NT2/D1 (cell line): ENCODE measurements at regions not wholly inside any gene's neighbourhood (a gene's known extent, or its start where the extent isn't known, plus 50 kb on each side); places are given as distances from the start of the nearest gene placed in this dataset.
A peak's percentile ranks its signal among the peaks of the same experiment; 100 is the strongest.

ENCODE experiments used
- DNase-seq: peaks from one replicate; pipeline ENCODE4 v3.0.0-alpha.2; 2011; ENCODE audit warnings: low read depth, low spot score
- H3K27me3 ChIP-seq: 2 replicates; pipeline ENCODE4 v1.6.0; 2011; ENCODE audit warnings: mild to moderate bottlenecking; ENCODE audit not compliant: insufficient read length, insufficient read depth
- H3K36me3 ChIP-seq: 2 replicates; pipeline ENCODE4 v1.6.1; 2011; ENCODE audit warnings: mild to moderate bottlenecking, low read length, mixed read lengths; ENCODE audit not compliant: insufficient read depth, insufficient read length
- H3K4me1 ChIP-seq: 2 replicates; pipeline ENCODE4 v1.5.1; 2011; ENCODE audit not compliant: insufficient read depth, insufficient read length
- H3K4me3 ChIP-seq: 2 replicates; pipeline ENCODE4 v1.5.1; 2011; ENCODE audit warnings: low read depth; ENCODE audit not compliant: insufficient read length
- H3K9ac ChIP-seq: 2 replicates; pipeline ENCODE4 v1.6.0; 2011; ENCODE audit warnings: low read depth; ENCODE audit not compliant: insufficient read length
- H3K9me3 ChIP-seq: 2 replicates; pipeline ENCODE4 v1.5.1; 2011; ENCODE audit warnings: mild to moderate bottlenecking, low read length; ENCODE audit not compliant: insufficient read depth
- SUZ12 ChIP-seq: IDR thresholded peaks from 2 replicates; pipeline ENCODE4 v1.6.1; 2011; ENCODE audit not compliant: insufficient read length, insufficient read depth; ENCODE audit errors: extremely low read depth
- YY1 ChIP-seq: IDR thresholded peaks from 2 replicates; pipeline ENCODE4 v1.6.1; 2011; ENCODE audit not compliant: insufficient read length, insufficient read depth
- ZNF274 ChIP-seq: IDR thresholded peaks from 2 replicates; pipeline ENCODE4 v1.6.1; 2011; ENCODE audit warnings: mild to moderate bottlenecking, low read depth, low read length

DNA sequence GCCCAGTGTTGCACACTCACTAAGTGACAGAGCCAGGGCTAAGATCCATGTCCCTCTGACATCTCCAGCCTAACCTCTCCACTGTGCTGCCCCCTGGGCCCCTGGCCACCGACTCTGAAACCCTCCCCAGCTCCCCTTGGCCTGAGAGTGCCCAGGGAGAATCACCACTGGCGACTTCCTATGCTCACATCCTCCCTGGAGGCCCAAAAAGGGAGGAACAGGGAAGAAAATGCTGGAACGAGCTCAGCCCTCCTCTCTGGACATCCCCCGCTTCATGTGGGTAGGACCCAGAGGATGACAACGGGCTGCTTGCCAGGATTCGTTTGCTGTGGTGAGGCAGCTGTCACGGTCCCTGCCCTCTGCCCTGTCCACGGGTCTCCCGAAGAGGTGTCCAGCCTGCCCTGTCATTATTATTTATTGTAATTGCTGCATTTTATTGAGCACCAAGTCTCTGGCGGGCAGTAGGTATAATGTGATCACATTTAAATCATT, 153.5 kb upstream of the RPL38 start:
- no peak for TF ChIP-seq ZNF274
- TF ChIP-seq YY1, result no peak
- no peak for TF ChIP-seq SUZ12
- Histone ChIP-seq H3K9me3 (no peaks in the 10 kb centered on the region), H3K9ac (no peak overlapping the region), H3K4me3 (no peak overlapping the region), H3K36me3 (no peaks in the 10 kb centered on the region), H3K4me1 (peaks cover 9% of the 10 kb centered on the region), H3K27me3 (no peaks in the 10 kb centered on the region)
- DNase-seq, result no peak

DNA sequence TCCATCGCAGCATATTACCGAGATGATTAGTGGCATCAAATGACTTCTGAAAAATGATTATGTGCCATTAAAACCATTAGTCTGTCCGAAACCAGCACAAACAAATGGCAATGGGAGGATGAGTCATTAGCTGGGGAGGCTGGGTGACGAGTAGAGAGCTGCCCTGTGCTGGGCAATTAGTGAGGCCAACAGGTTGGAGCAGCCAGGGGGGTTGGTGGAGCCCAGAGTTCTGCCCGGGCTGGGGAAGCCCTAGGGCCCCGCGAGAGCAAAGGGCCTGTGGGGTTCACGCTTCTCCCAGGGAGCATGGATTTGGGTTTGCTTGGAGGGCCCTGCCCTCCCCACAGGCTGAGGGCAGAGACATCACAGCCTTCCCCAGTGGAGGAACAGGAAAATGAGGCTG, 152.1 kb upstream of the RPL38 start:
- Histone ChIP-seq H3K9me3 (no peaks in the 10 kb centered on the region; the same call in 1 of the 2 replicates), H3K36me3 (no peaks in the 10 kb centered on the region), H3K4me3 (no peak overlapping the region), H3K27me3 (no peaks in the 10 kb centered on the region), H3K4me1 (peaks cover 9% of the 10 kb centered on the region), H3K9ac (no peak overlapping the region)
- DNase-seq, result no peak
- TF ChIP-seq YY1 (no peak), ZNF274 (no peak), SUZ12 (no peak)

DNA sequence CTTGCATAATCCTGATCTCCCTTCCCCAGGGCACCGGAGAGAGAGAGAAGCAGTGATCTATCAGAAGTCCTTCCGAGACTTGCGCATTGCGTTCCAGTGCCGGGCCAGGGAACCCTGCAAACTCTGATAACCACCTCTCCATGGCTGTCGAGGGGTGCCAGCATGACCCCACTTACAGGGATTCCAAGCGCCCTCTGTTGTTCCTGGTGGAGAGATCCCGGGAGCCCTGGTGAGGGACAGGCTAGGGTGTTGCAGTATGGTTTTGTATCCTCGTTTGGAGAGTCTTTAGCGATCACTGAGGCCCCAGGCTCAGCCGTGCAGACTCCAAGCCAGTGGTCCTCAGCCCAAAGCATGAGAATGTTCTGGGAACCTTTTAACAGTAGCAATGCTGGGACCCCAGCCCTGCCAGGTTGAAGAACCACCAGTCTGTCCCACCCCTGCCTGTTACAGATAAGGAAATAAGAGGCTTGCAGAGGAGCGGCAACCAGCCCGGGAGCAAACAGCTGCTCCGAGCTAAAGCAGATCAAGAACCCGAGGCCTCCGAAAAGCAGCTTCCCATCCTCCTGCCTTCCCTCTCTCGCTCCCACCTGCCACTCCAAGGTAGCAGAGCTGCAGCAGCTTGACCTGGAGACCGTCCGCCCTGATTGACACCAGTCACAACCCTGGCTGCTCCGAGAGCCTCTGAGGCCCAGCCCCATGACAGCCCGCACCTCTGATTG, 150.3 kb upstream of the RPL38 start:
- H3K4me3 ChIP-seq, result no peak overlapping the region
- DNase-seq, result no peak
- no peaks in the 10 kb centered on the region for H3K36me3 ChIP-seq
- no peaks in the 10 kb centered on the region for H3K27me3 ChIP-seq
- H3K4me1 ChIP-seq, result peaks cover 9% of the 10 kb centered on the region
- no peak overlapping the region for H3K9ac ChIP-seq
- TF ChIP-seq YY1, result no peak
- TF ChIP-seq ZNF274, result no peak
- TF ChIP-seq SUZ12, result no peak
- no peaks in the 10 kb centered on the region; the same call in 1 of the 2 replicates for H3K9me3 ChIP-seq

DNA sequence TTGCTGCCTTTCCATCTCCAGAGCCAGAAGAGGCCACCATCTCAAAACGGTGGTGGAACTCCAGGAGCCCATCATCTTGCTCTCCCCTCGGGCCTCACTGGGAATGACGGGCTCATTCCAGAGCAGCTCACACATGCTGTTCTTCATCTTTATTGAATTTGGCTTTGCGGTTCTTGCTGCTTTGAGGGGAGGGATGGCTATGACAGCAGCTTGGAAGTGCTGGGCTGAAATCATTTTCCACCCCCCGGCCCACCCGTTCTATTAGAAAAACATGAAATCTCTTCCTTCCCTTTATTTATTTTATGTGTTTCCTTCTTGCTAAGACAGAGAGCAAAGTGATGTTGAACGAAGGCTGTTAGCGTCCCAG, 149.8 kb upstream of the RPL38 start:
- peaks cover 9% of the 10 kb centered on the region for H3K4me1 ChIP-seq
- DNase-seq, result no peak
- H3K9ac ChIP-seq, result no peak overlapping the region
- no peaks in the 10 kb centered on the region; the same call in 1 of the 2 replicates for H3K9me3 ChIP-seq
- H3K4me3 ChIP-seq, result no peak overlapping the region
- H3K36me3 ChIP-seq, result no peaks in the 10 kb centered on the region
- TF ChIP-seq YY1 (no peak), SUZ12 (no peak), ZNF274 (no peak)
- H3K27me3 ChIP-seq, result no peaks in the 10 kb centered on the region

DNA sequence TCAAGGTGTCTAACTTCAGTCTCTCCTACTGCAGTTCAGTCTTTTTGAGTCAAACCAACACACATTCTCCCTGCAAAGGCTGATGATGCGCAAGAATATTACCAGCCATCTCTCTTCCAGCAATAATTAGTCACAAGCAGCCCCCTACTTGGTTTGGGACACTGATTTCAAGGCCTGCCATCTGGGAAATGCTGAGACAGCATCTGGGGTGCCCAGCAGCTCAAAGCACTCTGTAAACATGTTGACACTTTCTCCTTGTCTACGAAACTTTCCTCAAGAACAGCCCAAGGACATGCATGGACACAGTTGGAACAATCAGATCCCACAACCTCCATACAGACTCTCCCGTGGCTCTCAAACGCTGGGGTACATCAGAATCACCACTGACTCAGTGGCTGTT, 149.2 kb upstream of the RPL38 start:
- no peak for TF ChIP-seq YY1
- TF ChIP-seq ZNF274, result no peak
- no peak for TF ChIP-seq SUZ12
- Histone ChIP-seq H3K27me3 (no peaks in the 10 kb centered on the region), H3K9ac (no peak overlapping the region), H3K4me1 (peaks cover 9% of the 10 kb centered on the region), H3K4me3 (no peak overlapping the region), H3K36me3 (no peaks in the 10 kb centered on the region), H3K9me3 (no peaks in the 10 kb centered on the region; the same call in 1 of the 2 replicates)
- DNase-seq, result no peak

DNA sequence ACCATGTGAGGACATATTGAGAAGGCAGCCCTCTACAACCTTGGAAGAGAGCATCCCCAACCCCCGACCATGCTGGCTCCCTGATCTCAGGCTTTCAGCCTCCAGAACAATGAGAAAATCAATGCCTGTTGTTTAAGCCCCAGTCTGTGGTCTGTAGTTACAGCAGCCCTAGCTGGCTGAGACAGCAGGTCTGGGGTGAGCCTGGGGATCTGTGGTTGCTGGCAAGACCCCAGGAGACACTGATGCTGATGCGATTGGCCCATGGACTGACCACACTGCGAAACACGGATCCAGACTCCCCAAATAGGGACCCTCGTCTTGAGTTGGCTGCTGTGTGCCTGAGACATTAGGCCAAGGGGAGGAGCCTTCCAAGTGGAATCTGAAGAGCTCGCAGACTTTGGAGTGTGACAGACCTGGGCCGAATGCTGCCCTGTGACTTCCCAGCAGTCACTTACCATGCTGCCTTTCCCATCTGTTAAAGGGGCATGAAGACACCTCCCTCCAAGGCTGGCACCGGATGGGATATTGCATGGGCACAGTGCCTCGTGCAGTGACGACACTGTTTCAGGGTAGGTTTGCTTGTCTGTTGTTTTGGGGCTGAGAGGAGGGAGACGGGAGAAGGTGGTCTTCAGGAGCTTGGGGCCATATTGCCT, 147.8 kb upstream of the RPL38 start:
- DNase-seq, result peak; percentile 46
- Histone ChIP-seq H3K36me3 (no peaks in the 10 kb centered on the region), H3K4me1 (peaks cover 9% of the 10 kb centered on the region), H3K4me3 (no peak overlapping the region), H3K9me3 (peaks cover 7% of the 10 kb centered on the region; the same call in 1 of the 2 replicates), H3K27me3 (no peaks in the 10 kb centered on the region), H3K9ac (no peak overlapping the region)
- TF ChIP-seq ZNF274 (no peak), YY1 (no peak), SUZ12 (no peak)
